HFFc6 (cell line): ENCODE measurements at regions not wholly inside any gene's neighbourhood (a gene's known extent, or its start where the extent isn't known, plus 50 kb on each side); places are given as distances from the start of the nearest gene placed in this dataset.
A peak's percentile ranks its signal among the peaks of the same experiment; 100 is the strongest.

Source experiments
- DNase-seq: peaks from one replicate; pipeline ENCODE4 v3.0.0-alpha.2; 2018
- H3K27ac Mint-ChIP-seq: 2 replicates; pipeline ENCODE4 v1.8.0; 2020; ENCODE audit warnings: mild to moderate bottlenecking, mixed read lengths
- H3K27me3 Mint-ChIP-seq: 2 replicates; pipeline ENCODE4 v1.8.0; 2021; ENCODE audit warnings: mild to moderate bottlenecking, moderate library complexity, mixed read lengths; ENCODE audit not compliant: insufficient read depth
- H3K36me3 Mint-ChIP-seq: 2 replicates; pipeline ENCODE4 v1.8.0; 2021; ENCODE audit warnings: low read depth, mixed read lengths
- H3K4me1 Mint-ChIP-seq: 2 replicates; pipeline ENCODE4 v1.8.0; 2020; ENCODE audit warnings: low read depth, mixed read lengths
- H3K4me3 Mint-ChIP-seq: 2 replicates; pipeline ENCODE4 v1.8.0; 2020; ENCODE audit warnings: mild to moderate bottlenecking, moderate library complexity, mixed read lengths
- H3K9me3 Mint-ChIP-seq: 2 replicates; pipeline ENCODE4 v1.8.0; 2020; ENCODE audit warnings: mild to moderate bottlenecking, mixed read lengths
- CTCF ChIP-seq: fragments of 200-600 bp; sonication (generic); IDR thresholded peaks from 2 replicates; pipeline ENCODE4 v1.5.0; 2021; ENCODE audit warnings: antibody characterized with exemption, mild to moderate bottlenecking

- H3K4me3 Mint-ChIP-seq, result no peak overlapping the region
- no peaks in the 10 kb centered on the region; the same call in 1 of the 2 replicates for H3K27me3 Mint-ChIP-seq
- TF ChIP-seq CTCF, result no peak
- no peaks in the 10 kb centered on the region for H3K36me3 Mint-ChIP-seq
- H3K27ac Mint-ChIP-seq, result no peak overlapping the region
- DNase-seq, result no peak
- H3K4me1 Mint-ChIP-seq, result no peaks in the 10 kb centered on the region; the same call in 1 of the 2 replicates
- no peaks in the 10 kb centered on the region for H3K9me3 Mint-ChIP-seq
These were observed 102.8 kb upstream of the BMP2K start for GRCh38 chr4:78673337-78673736.

- Mint-ChIP-seq H3K4me1 (no peaks in the 10 kb centered on the region; the same call in 1 of the 2 replicates), H3K9me3 (no peaks in the 10 kb centered on the region), H3K27me3 (no peaks in the 10 kb centered on the region), H3K36me3 (no peaks in the 10 kb centered on the region), H3K4me3 (no peak overlapping the region), H3K27ac (no peak overlapping the region)
- DNase-seq, result no peak
- no peak for TF ChIP-seq CTCF
These were observed 100.8 kb upstream of the BMP2K start for GRCh38 chr4:78675325-78675724.

- no peaks in the 10 kb centered on the region for H3K9me3 Mint-ChIP-seq
- H3K4me1 Mint-ChIP-seq, result peaks cover 14% of the 10 kb centered on the region
These were observed 94.1 kb upstream of the BMP2K start for GRCh38 chr4:78682070-78682469.

GRCh38 chr4:78683352-78683751 is 92.8 kb upstream of the BMP2K start:
- no peak overlapping the region for H3K27ac Mint-ChIP-seq
- no peak for DNase-seq
- no peaks in the 10 kb centered on the region for H3K36me3 Mint-ChIP-seq
- no peak overlapping the region for H3K4me3 Mint-ChIP-seq
- H3K4me1 Mint-ChIP-seq, result peaks cover 21% of the 10 kb centered on the region
- TF ChIP-seq CTCF, result no peak
- no peaks in the 10 kb centered on the region for H3K27me3 Mint-ChIP-seq
- H3K9me3 Mint-ChIP-seq, result no peaks in the 10 kb centered on the region

More at GRCh38 chr4:78682070-78682469, 94.1 kb upstream of the BMP2K start:
- Mint-ChIP-seq H3K27me3 (no peaks in the 10 kb centered on the region), H3K36me3 (no peaks in the 10 kb centered on the region), H3K27ac (no peak overlapping the region), H3K4me3 (no peak overlapping the region)
- no peak for DNase-seq
- no peak for TF ChIP-seq CTCF

GRCh38 chr4:78684325-78685079 is 91.6 kb upstream of the BMP2K start:
- Mint-ChIP-seq H3K4me3 (peak overlapping the region; percentile 3; the same call in 1 of the 2 replicates), H3K4me1 (peaks cover 32% of the 10 kb centered on the region), H3K27me3 (no peaks in the 10 kb centered on the region), H3K27ac (peak overlapping the region; percentile 4; the same call in 1 of the 2 replicates), H3K36me3 (no peaks in the 10 kb centered on the region), H3K9me3 (no peaks in the 10 kb centered on the region)
- peak; percentile 37 for DNase-seq
- TF ChIP-seq CTCF, result no peak
